Activated T-helper 2 cell treated with anti-CD3 and anti-CD28 coated beads, Interferon-gamma antibody, Interleukin-2, Interleukin-4, amounts not matched to agents 10 μg/mL and 5 μg/mL and 100 μg/mL, durations not matched to agents 14 hours and 24 hours and 36 hours (primary cell): ENCODE measurements at regions not wholly inside any gene's neighbourhood (a gene's known extent, or its start where the extent isn't known, plus 50 kb on each side); places are given as distances from the start of the nearest gene placed in this dataset.
"Not testable (repeated sequence)": the region's sequence is repeated elsewhere in the genome, so short reads cannot be mapped to it uniquely, and the experiment has no call there.

ENCODE experiments used
- DNase-seq: peaks from one replicate; pipeline ENCODE4 v3.0.0; 2021; ENCODE audit warnings: low spot score
- H3K27ac Mint-ChIP-seq: one replicate; pipeline ENCODE4 v1.8.0; 2021; ENCODE audit warnings: mixed read lengths
- H3K27me3 Mint-ChIP-seq: one replicate; pipeline ENCODE4 v1.8.0; 2021; ENCODE audit warnings: low read depth, mixed read lengths
- H3K36me3 Mint-ChIP-seq: one replicate; pipeline ENCODE4 v1.8.0; 2021; ENCODE audit warnings: low read depth, mixed read lengths
- H3K4me1 Mint-ChIP-seq: one replicate; pipeline ENCODE4 v1.8.0; 2021; ENCODE audit warnings: low read depth, mixed read lengths
- H3K4me3 Mint-ChIP-seq: one replicate; pipeline ENCODE4 v1.8.0; 2021; ENCODE audit warnings: low read depth, mild to moderate bottlenecking, moderate library complexity, mixed read lengths
- H3K9me3 Mint-ChIP-seq: one replicate; pipeline ENCODE4 v1.8.0; 2021; ENCODE audit warnings: mixed read lengths
- intact Hi-C: fragments of 100-400 bp; cut with micrococcal nuclease; formaldehyde crosslinking; loops from one replicate; pipeline ENCODE4 v1.15.1; 2023

GRCh38 chrX:27254656-27255055 is 208.5 kb downstream of the PPP4R3C start:
- Mint-ChIP-seq H3K9me3 (no peaks in the 10 kb centered on the region), H3K4me1 (no peaks in the 10 kb centered on the region)

GRCh38 chrX:27251369-27251768 is 211.8 kb downstream of the PPP4R3C start:
- Mint-ChIP-seq H3K27me3 (no peaks in the 10 kb centered on the region), H3K27ac (no peak overlapping the region), H3K36me3 (no peaks in the 10 kb centered on the region), H3K4me1 (no peaks in the 10 kb centered on the region), H3K4me3 (no peak overlapping the region), H3K9me3 (no peaks in the 10 kb centered on the region)
- intact Hi-C loops = no loop called here
- DNase-seq = no peak

More at GRCh38 chrX:27254656-27255055, 208.5 kb downstream of the PPP4R3C start:
- no peak for DNase-seq
- H3K27me3 Mint-ChIP-seq = no peaks in the 10 kb centered on the region
- no peaks in the 10 kb centered on the region for H3K36me3 Mint-ChIP-seq
- no peak overlapping the region for H3K27ac Mint-ChIP-seq
- intact Hi-C loops = no loop called here
- H3K4me3 Mint-ChIP-seq = no peak overlapping the region

GRCh38 chrX:27242581-27242980 is 220.6 kb downstream of the PPP4R3C start:
- H3K36me3 Mint-ChIP-seq = no peaks in the 10 kb centered on the region
- no peak for DNase-seq
- no peaks in the 10 kb centered on the region for H3K4me1 Mint-ChIP-seq
- no peak overlapping the region for H3K27ac Mint-ChIP-seq
- H3K9me3 Mint-ChIP-seq = peaks cover 9% of the 10 kb centered on the region
- H3K27me3 Mint-ChIP-seq = no peaks in the 10 kb centered on the region
- intact Hi-C loops = no loop called here
- H3K4me3 Mint-ChIP-seq = no peak overlapping the region

- Mint-ChIP-seq H3K4me1 (no peaks in the 10 kb centered on the region), H3K27ac (no peak overlapping the region), H3K27me3 (no peaks in the 10 kb centered on the region), H3K36me3 (no peaks in the 10 kb centered on the region), H3K4me3 (no peak overlapping the region), H3K9me3 (peaks cover 9% of the 10 kb centered on the region)
- intact Hi-C loops = no loop called here
- DNase-seq = no peak
Observed at GRCh38 chrX:27241981-27242380, 221.2 kb downstream of the PPP4R3C start.

GRCh38 chrX:27240042-27240441 is 223.1 kb downstream of the PPP4R3C start:
- H3K27me3 Mint-ChIP-seq, H3K4me3 Mint-ChIP-seq, H3K36me3 Mint-ChIP-seq, H3K27ac Mint-ChIP-seq, H3K9me3 Mint-ChIP-seq, DNase-seq, H3K4me1 Mint-ChIP-seq, intact Hi-C loops: not testable (repeated sequence)

DNA sequence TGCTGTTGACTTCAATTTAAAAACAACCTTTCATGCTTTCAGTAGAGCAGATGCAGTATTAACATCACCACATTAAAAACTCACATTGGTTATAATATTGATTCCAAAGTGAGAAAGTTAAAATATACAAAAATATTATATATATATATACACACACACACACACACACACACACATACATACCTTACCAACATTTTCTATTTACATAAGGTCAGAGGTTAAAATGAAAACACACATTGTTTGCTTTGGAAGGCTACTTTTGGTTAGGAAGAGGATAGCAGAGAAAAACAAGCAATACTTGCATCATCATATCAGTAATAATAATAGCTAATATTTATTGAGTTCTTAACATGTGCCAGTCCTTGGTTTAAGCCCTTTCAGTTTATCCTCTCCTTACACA is 226.5 kb downstream of the PPP4R3C start:
- Mint-ChIP-seq H3K27ac (no peak overlapping the region), H3K9me3 (peaks cover 9% of the 10 kb centered on the region), H3K4me3 (no peak overlapping the region), H3K4me1 (no peaks in the 10 kb centered on the region), H3K36me3 (no peaks in the 10 kb centered on the region), H3K27me3 (no peaks in the 10 kb centered on the region)
- no peak for DNase-seq
- intact Hi-C loops = no loop called here

DNA sequence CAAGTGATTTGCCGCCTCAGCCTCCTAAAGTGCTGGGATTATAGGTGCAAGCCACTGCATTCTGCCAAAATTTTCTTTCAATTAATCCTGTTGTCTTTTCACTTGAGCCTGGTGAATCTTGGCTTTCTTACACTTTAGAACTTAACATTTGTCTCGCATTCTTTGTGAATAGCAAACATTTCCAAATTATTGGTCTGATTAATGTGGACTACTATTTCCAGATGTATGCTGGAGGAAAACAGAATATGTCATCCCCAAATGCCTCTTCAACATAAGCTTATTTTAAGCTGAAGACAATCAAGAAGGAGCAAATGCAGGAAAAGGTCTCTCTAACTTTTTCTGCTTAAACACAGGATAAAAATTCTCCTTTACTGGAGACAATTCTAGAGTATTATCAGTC is 233.4 kb downstream of the PPP4R3C start:
- Mint-ChIP-seq H3K36me3 (no peaks in the 10 kb centered on the region), H3K27ac (no peak overlapping the region), H3K9me3 (no peaks in the 10 kb centered on the region), H3K27me3 (no peaks in the 10 kb centered on the region), H3K4me3 (no peak overlapping the region), H3K4me1 (no peaks in the 10 kb centered on the region)
- no peak for DNase-seq
- intact Hi-C loops = no loop called here

- H3K9me3 Mint-ChIP-seq = peaks cover 5% of the 10 kb centered on the region
- intact Hi-C loops = no loop called here
- H3K27me3 Mint-ChIP-seq = no peaks in the 10 kb centered on the region
- no peaks in the 10 kb centered on the region for H3K4me1 Mint-ChIP-seq
- H3K27ac Mint-ChIP-seq = no peak overlapping the region
- DNase-seq = no peak
- H3K36me3 Mint-ChIP-seq = no peaks in the 10 kb centered on the region
- H3K4me3 Mint-ChIP-seq = no peak overlapping the region
Observed at GRCh38 chrX:27222661-27223060, 240.5 kb downstream of the PPP4R3C start.

DNA sequence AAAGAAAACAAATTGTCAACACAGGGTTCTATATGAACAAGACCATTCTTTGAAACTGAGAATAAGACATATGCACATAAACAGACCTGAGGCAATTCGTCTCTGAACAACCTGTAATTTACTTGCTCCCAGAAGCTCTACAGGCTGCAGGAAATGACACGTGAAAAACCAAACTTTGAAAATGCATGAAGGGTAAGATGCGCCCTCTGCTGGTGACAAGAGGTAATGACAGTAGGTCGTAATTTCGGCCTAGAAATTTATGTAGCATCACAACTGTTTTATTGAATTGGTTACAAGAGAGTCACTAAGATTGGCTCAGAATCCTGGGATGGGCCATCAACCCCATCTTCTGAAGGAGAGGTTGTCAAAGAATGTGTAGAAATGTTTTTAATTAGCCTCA is 276.5 kb downstream of the PPP4R3C start:
- H3K4me3 Mint-ChIP-seq = no peak overlapping the region
- no peaks in the 10 kb centered on the region for H3K9me3 Mint-ChIP-seq
- H3K4me1 Mint-ChIP-seq = no peaks in the 10 kb centered on the region
- H3K36me3 Mint-ChIP-seq = no peaks in the 10 kb centered on the region
- no peaks in the 10 kb centered on the region for H3K27me3 Mint-ChIP-seq
- no peak for DNase-seq
- no peak overlapping the region for H3K27ac Mint-ChIP-seq
- intact Hi-C loops = loop anchor here (2.0 to 5.0 kb wide), 2 partner anchors 404 to 534 kb away; no protein-coding TSS in a partner anchor

GRCh38 chrX:27163236-27163635 is 299.9 kb downstream of the PPP4R3C start:
- DNase-seq = no peak
- Mint-ChIP-seq H3K27ac (no peak overlapping the region), H3K9me3 (no peaks in the 10 kb centered on the region), H3K36me3 (no peaks in the 10 kb centered on the region), H3K27me3 (no peaks in the 10 kb centered on the region), H3K4me1 (no peaks in the 10 kb centered on the region), H3K4me3 (no peak overlapping the region)
- intact Hi-C loops = no loop called here

DNA sequence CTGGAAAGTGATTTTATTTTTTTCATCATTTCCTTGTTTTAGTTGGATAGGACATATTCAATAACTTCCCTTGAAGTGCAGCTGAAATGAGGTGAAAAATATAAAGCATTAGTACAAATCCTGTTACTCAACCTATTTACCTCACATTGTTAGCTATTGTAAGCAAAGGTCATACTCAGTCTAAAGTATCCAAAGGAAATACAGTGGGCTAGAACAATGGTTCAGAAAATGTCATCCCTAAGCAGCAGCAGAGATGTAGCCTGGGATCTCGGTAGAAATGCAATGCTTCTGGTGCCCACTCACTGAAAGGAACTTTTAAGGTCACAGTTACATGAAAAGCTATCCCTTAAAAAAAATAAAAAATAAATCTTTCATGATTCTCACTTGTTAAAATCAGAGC is 300.6 kb downstream of the PPP4R3C start:
- no peaks in the 10 kb centered on the region for H3K27me3 Mint-ChIP-seq
- no peak overlapping the region for H3K27ac Mint-ChIP-seq
- H3K9me3 Mint-ChIP-seq = no peaks in the 10 kb centered on the region
- no peak overlapping the region for H3K4me3 Mint-ChIP-seq
- DNase-seq = no peak
- no peaks in the 10 kb centered on the region for H3K36me3 Mint-ChIP-seq
- intact Hi-C loops = no loop called here
- H3K4me1 Mint-ChIP-seq = no peaks in the 10 kb centered on the region

DNA sequence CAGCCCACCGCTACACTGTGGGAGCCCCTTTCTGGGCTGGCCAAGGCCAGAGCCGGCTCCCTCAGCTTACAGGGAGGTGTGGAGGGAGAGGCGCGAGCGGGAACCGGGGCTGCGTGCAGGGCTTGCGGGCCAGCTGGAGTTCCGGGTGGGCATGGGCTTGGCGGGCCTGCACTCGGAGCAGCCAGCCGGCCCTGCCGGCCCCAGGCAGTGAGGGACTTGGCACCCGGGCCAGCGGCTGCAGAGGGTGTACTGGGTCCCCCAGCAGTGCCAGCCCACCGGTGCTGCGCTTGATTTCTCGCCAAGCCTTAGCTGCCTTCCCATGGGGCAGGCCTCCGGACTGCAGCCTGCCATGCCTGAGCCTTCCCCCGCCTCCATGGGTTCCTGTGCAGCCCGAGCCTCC is 306.2 kb downstream of the PPP4R3C start:
- H3K4me1 Mint-ChIP-seq, DNase-seq, H3K36me3 Mint-ChIP-seq, H3K27ac Mint-ChIP-seq, H3K9me3 Mint-ChIP-seq, H3K4me3 Mint-ChIP-seq, H3K27me3 Mint-ChIP-seq, intact Hi-C loops: not testable (repeated sequence)

DNA sequence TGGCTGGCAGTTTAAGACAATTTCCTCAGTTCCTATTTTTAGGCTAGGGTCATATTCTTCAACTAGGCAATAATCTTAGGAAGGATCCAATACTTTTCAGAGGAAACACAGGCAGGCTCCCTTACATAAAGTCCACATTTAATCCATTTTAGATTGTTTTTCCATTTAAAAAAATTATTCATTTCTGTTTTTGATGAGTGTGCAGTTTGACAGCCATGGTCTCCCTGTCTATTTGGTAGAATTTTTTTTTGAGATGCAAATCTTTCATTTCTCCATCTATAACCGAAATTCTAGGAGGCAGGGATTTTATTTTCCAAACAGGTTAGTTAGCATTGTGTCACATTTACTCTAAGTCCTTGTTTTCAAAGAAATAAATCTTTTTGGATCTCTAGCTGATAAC is 326.8 kb downstream of the PPP4R3C start:
- Mint-ChIP-seq H3K4me3 (no peak overlapping the region), H3K27me3 (no peaks in the 10 kb centered on the region), H3K27ac (no peak overlapping the region), H3K36me3 (no peaks in the 10 kb centered on the region), H3K9me3 (no peaks in the 10 kb centered on the region), H3K4me1 (no peaks in the 10 kb centered on the region)
- intact Hi-C loops = no loop called here
- DNase-seq = no peak

GRCh38 chrX:27132862-27133261 is 330.3 kb downstream of the PPP4R3C start:
- H3K36me3 Mint-ChIP-seq = no peaks in the 10 kb centered on the region
- no peak overlapping the region for H3K4me3 Mint-ChIP-seq
- no peak for DNase-seq
- no peaks in the 10 kb centered on the region for H3K27me3 Mint-ChIP-seq
- H3K27ac Mint-ChIP-seq = no peak overlapping the region
- H3K4me1 Mint-ChIP-seq = no peaks in the 10 kb centered on the region
- intact Hi-C loops = no loop called here
- H3K9me3 Mint-ChIP-seq = peaks cover 3% of the 10 kb centered on the region
